PC-9 (cell line): ENCODE measurements at regions not wholly inside any gene's neighbourhood (a gene's known extent, or its start where the extent isn't known, plus 50 kb on each side); places are given as distances from the start of the nearest gene placed in this dataset.

Experiments
- CTCF ChIP-seq: fragments of 200-600 bp; sonication (generic); conservative IDR thresholded peaks from 2 replicates; pipeline ENCODE4 v1.6.1; 2017; ENCODE audit warnings: mixed run types, antibody characterized with exemption, mild to moderate bottlenecking, moderate library complexity
- EZH2 ChIP-seq: fragments of 200-600 bp; sonication (generic); IDR thresholded peaks from 2 replicates; pipeline ENCODE4 v1.8.0; 2017; ENCODE audit warnings: antibody characterized with exemption, low read depth

GRCh38 chr17:33512113-33512512 lies 219.0 kb upstream of the ASIC2 start:
- TF ChIP-seq CTCF (no peak), EZH2 (no peak)
